GM23338 (cell line): ENCODE measurements at regions not wholly inside any gene's neighbourhood (a gene's known extent, or its start where the extent isn't known, plus 50 kb on each side); places are given as distances from the start of the nearest gene placed in this dataset.

Experiments
- ATAC-seq: fragments of 200-7000 bp; cut with Tn5 transposase; 3 replicates; pipeline ENCODE4 v1.9.1; 2020
- DNase-seq: peaks from one replicate; pipeline ENCODE4 v3.0.0-alpha.2; 2015; ENCODE audit warnings: low spot score
- H2AFZ ChIP-seq: fragments of 200-600 bp; sonication (generic); 2 replicates; pipeline ENCODE4 v1.8.0; 2016; ENCODE audit warnings: antibody characterized with exemption, mild to moderate bottlenecking, moderate library complexity
- H3F3A ChIP-seq: fragments of 200-600 bp; sonication (generic); replicated peaks from 2 replicates; pipeline ENCODE4 v1.8.0; 2017; ENCODE audit warnings: antibody characterized with exemption, mixed run types, low read depth
- H3K27ac ChIP-seq: fragments of 200-600 bp; sonication (generic); 2 replicates; pipeline ENCODE4 v1.6.1; 2016; ENCODE audit warnings: low read depth
- H3K27me3 ChIP-seq: fragments of 200-600 bp; sonication (generic); 2 replicates; pipeline ENCODE4 v1.8.0; 2016; ENCODE audit warnings: mild to moderate bottlenecking, mixed run types, moderate library complexity; ENCODE audit not compliant: insufficient read depth
- H3K36me3 ChIP-seq: fragments of 200-600 bp; sonication (generic); 2 replicates; pipeline ENCODE4 v1.8.0; 2016; ENCODE audit warnings: mild to moderate bottlenecking; ENCODE audit not compliant: insufficient read depth
- H3K4me1 ChIP-seq: fragments of 200-600 bp; sonication (generic); 2 replicates; pipeline ENCODE4 v1.8.0; 2016; ENCODE audit warnings: mild to moderate bottlenecking, moderate library complexity; ENCODE audit not compliant: insufficient read depth
- H3K4me2 ChIP-seq: fragments of 200-600 bp; sonication (generic); 2 replicates; pipeline ENCODE4 v1.7.1; 2017; ENCODE audit warnings: mixed run types
- H3K4me3 ChIP-seq: fragments of 200-600 bp; sonication (generic); 2 replicates; pipeline ENCODE4 v1.6.1; 2016; ENCODE audit warnings: mixed run types
- H3K79me2 ChIP-seq: fragments of 200-600 bp; sonication (generic); replicated peaks from 2 replicates; pipeline ENCODE4 v1.8.0; 2017; ENCODE audit warnings: mild to moderate bottlenecking; ENCODE audit not compliant: insufficient read depth
- H3K9me2 ChIP-seq: fragments of 200-600 bp; sonication (generic); 2 replicates; pipeline ENCODE4 v1.8.0; 2017; ENCODE audit not compliant: insufficient read depth
- H4K20me1 ChIP-seq: fragments of 200-600 bp; sonication (generic); replicated peaks from 2 replicates; pipeline ENCODE4 v1.8.0; 2017; ENCODE audit warnings: mild to moderate bottlenecking; ENCODE audit not compliant: insufficient read depth
- H3K27ac Mint-ChIP-seq: 2 replicates; pipeline ENCODE4 v1.8.0; 2020; ENCODE audit warnings: inconsistent platforms, mild to moderate bottlenecking, moderate library complexity, mixed read lengths
- H3K27me3 Mint-ChIP-seq: 3 replicates; pipeline ENCODE4 v1.8.0; 2022; ENCODE audit warnings: low read depth, mild to moderate bottlenecking, moderate library complexity, mixed read lengths, inconsistent platforms; ENCODE audit not compliant: insufficient read depth, poor library complexity
- H3K36me3 Mint-ChIP-seq: 3 replicates; pipeline ENCODE4 v1.8.0; 2021; ENCODE audit warnings: low read depth, mild to moderate bottlenecking, inconsistent platforms, moderate library complexity, mixed read lengths
- H3K4me1 Mint-ChIP-seq: 3 replicates; pipeline ENCODE4 v1.8.0; 2020; ENCODE audit warnings: mild to moderate bottlenecking, inconsistent platforms, mixed read lengths
- H3K4me3 Mint-ChIP-seq: 3 replicates; pipeline ENCODE4 v1.8.0; 2021; ENCODE audit warnings: moderate library complexity, mild to moderate bottlenecking, inconsistent platforms, mixed read lengths
- H3K9me3 Mint-ChIP-seq: 3 replicates; pipeline ENCODE4 v1.8.0; 2020; ENCODE audit warnings: moderate library complexity, mild to moderate bottlenecking, inconsistent platforms, mixed read lengths
- EZH2 ChIP-seq: fragments of 200-600 bp; sonication (generic); IDR thresholded peaks from one replicate; pipeline ENCODE4 v1.8.0; 2017; ENCODE audit warnings: antibody characterized with exemption, mild to moderate bottlenecking, low read depth; ENCODE audit not compliant: unreplicated experiment
- NANOG ChIP-seq: IDR thresholded peaks from 2 replicates; pipeline ENCODE4 v1.6.1; 2016; ENCODE audit warnings: antibody characterized with exemption, borderline replicate concordance
- STAT1 ChIP-seq: IDR thresholded peaks from one replicate; pipeline ENCODE4 v1.6.1; 2016; ENCODE audit warnings: antibody characterized with exemption; ENCODE audit not compliant: unreplicated experiment
- ZNF114 ChIP-seq: fragments of 250-450 bp; sonication (Bioruptor Pico); IDR thresholded peaks from 2 replicates; pipeline ENCODE4 v1.5.0; 2020; ENCODE audit warnings: mild to moderate bottlenecking, moderate library complexity
- ZNF331 ChIP-seq: fragments of 250-450 bp; sonication (Bioruptor Pico); IDR thresholded peaks from 2 replicates; pipeline ENCODE4 v1.5.0; 2020; ENCODE audit warnings: low read depth, mild to moderate bottlenecking, moderate library complexity
- TF ChIP-seq, protein P1 (sequence below): IDR thresholded peaks from 2 replicates; pipeline ENCODE4 v1.6.1; 2016; ENCODE audit warnings: antibody characterized with exemption
- TF ChIP-seq, protein P2 (sequence below): fragments of 250-450 bp; sonication (Bioruptor Pico); IDR thresholded peaks from 2 replicates; pipeline ENCODE4 v1.5.0; 2020; ENCODE audit warnings: mild to moderate bottlenecking, moderate library complexity

DNA sequence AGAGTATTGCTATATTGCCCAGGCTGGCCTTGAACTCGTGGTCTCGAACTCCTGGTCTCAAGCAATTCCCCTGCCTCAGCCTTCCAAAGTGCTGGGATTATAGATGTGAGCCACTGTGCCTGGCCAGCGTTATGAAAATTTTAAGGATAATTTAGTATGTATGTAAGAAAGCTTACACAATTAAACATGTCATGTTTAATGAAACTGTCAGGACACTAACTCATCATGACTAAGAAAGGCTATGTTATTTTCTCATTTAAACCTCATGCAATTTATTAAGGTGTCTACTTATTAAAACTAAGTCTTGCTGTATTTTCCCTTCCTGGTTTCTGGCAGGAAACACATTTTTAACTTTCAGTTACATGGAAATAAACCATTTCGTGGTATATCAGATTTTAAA, 106.8 kb upstream of the ATP10A start (continued):
- TF ChIP-seq, protein P1, sequence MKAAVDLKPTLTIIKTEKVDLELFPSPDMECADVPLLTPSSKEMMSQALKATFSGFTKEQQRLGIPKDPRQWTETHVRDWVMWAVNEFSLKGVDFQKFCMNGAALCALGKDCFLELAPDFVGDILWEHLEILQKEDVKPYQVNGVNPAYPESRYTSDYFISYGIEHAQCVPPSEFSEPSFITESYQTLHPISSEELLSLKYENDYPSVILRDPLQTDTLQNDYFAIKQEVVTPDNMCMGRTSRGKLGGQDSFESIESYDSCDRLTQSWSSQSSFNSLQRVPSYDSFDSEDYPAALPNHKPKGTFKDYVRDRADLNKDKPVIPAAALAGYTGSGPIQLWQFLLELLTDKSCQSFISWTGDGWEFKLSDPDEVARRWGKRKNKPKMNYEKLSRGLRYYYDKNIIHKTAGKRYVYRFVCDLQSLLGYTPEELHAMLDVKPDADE = no peak
- no peak for TF ChIP-seq EZH2
- no peak for TF ChIP-seq ZNF114 (CRISPR knock-in tag)
- no peak for TF ChIP-seq ZNF331 (CRISPR knock-in tag)

DNA sequence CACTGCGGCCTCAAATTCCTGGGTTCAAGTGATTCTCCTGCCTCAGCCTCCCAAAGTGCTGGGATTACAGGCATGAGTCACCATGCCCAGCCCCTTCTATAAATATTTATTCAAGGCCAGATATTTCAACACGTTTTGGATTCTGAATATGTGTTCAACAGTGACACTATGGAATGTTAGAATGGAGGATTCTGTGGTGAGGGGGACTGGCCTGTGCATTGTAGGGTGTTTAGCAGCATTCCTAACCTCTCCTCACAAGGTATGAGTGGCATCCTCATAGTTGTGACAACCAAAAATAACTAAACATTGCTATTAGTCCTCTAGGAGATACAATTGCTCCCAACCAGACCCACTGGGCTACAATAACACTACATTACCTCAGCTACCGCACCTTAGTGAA, 104.0 kb upstream of the ATP10A start:
- Histone ChIP-seq H3K27ac (no peak overlapping the region), H3K79me2 (no peaks in the 10 kb centered on the region), H3K36me3 (no peaks in the 10 kb centered on the region), H3K4me1 (peaks cover 3% of the 10 kb centered on the region; the same call in 1 of the 2 replicates), H2AFZ (no peak overlapping the region), H3K9me2 (no peaks in the 10 kb centered on the region), H3F3A (no peaks in the 10 kb centered on the region), H3K4me2 (no peak overlapping the region), H4K20me1 (no peaks in the 10 kb centered on the region), H3K4me3 (no peak overlapping the region), H3K27me3 (no peaks in the 10 kb centered on the region)
- Mint-ChIP-seq H3K36me3 (no peaks in the 10 kb centered on the region), H3K27ac (no peak overlapping the region), H3K4me1 (peaks cover 2% of the 10 kb centered on the region; the same call in 1 of the 3 replicates), H3K27me3 (peaks cover 6% of the 10 kb centered on the region), H3K4me3 (no peak overlapping the region), H3K9me3 (no peaks in the 10 kb centered on the region; the same call in 2 of the 3 replicates)
- DNase-seq (no peak), ATAC-seq (no peak)
- no peak for TF ChIP-seq STAT1
- TF ChIP-seq EZH2 = no peak
- TF ChIP-seq NANOG = no peak
- TF ChIP-seq, protein P1 = no peak
- TF ChIP-seq, protein P2, sequence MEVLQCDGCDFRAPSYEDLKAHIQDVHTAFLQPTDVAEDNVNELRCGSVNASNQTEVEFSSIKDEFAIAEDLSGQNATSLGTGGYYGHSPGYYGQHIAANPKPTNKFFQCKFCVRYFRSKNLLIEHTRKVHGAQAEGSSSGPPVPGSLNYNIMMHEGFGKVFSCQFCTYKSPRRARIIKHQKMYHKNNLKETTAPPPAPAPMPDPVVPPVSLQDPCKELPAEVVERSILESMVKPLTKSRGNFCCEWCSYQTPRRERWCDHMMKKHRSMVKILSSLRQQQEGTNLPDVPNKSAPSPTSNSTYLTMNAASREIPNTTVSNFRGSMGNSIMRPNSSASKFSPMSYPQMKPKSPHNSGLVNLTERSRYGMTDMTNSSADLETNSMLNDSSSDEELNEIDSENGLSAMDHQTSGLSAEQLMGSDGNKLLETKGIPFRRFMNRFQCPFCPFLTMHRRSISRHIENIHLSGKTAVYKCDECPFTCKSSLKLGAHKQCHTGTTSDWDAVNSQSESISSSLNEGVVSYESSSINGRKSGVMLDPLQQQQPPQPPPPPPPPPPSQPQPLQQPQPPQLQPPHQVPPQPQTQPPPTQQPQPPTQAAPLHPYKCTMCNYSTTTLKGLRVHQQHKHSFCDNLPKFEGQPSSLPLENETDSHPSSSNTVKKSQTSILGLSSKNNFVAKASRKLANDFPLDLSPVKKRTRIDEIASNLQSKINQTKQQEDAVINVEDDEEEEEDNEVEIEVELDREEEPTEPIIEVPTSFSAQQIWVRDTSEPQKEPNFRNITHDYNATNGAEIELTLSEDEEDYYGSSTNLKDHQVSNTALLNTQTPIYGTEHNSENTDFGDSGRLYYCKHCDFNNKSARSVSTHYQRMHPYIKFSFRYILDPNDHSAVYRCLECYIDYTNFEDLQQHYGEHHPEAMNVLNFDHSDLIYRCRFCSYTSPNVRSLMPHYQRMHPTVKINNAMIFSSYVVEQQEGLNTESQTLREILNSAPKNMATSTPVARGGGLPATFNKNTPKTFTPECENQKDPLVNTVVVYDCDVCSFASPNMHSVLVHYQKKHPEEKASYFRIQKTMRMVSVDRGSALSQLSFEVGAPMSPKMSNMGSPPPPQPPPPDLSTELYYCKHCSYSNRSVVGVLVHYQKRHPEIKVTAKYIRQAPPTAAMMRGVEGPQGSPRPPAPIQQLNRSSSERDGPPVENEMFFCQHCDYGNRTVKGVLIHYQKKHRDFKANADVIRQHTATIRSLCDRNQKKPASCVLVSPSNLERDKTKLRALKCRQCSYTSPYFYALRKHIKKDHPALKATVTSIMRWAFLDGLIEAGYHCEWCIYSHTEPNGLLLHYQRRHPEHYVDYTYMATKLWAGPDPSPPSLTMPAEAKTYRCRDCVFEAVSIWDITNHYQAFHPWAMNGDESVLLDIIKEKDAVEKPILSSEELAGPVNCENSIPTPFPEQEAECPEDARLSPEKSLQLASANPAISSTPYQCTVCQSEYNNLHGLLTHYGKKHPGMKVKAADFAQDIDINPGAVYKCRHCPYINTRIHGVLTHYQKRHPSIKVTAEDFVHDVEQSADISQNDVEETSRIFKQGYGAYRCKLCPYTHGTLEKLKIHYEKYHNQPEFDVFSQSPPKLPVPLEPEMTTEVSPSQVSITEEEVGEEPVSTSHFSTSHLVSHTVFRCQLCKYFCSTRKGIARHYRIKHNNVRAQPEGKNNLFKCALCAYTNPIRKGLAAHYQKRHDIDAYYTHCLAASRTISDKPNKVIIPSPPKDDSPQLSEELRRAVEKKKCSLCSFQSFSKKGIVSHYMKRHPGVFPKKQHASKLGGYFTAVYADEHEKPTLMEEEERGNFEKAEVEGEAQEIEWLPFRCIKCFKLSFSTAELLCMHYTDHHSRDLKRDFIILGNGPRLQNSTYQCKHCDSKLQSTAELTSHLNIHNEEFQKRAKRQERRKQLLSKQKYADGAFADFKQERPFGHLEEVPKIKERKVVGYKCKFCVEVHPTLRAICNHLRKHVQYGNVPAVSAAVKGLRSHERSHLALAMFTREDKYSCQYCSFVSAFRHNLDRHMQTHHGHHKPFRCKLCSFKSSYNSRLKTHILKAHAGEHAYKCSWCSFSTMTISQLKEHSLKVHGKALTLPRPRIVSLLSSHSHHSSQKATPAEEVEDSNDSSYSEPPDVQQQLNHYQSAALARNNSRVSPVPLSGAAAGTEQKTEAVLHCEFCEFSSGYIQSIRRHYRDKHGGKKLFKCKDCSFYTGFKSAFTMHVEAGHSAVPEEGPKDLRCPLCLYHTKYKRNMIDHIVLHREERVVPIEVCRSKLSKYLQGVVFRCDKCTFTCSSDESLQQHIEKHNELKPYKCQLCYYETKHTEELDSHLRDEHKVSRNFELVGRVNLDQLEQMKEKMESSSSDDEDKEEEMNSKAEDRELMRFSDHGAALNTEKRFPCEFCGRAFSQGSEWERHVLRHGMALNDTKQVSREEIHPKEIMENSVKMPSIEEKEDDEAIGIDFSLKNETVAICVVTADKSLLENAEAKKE (CRISPR knock-in tag) = no peak
- no peak for TF ChIP-seq ZNF331 (CRISPR knock-in tag)
